Gastrocnemius medialis (tissue), 4 donors: ENCODE measurements at regions not wholly inside any gene's neighbourhood (a gene's known extent, or its start where the extent isn't known, plus 50 kb on each side); places are given as distances from the start of the nearest gene placed in this dataset.

Source experiments
- POLR2A ChIP-seq, 2 donors: fragments of 450-650 bp; IDR thresholded peaks; one replicate each; pipeline ENCODE4 v1.6.1; 2017; ENCODE audit warnings: antibody characterized with exemption in 2 of 2, mild to moderate bottlenecking in 2 of 2, moderate library complexity in 2 of 2
- TF ChIP-seq, protein P1 (sequence below), 5 experiments: fragments of 450-650 bp in 3 of 5; fragments of 200-600 bp in 2 of 5; sonication (generic) in 2 of 5; IDR thresholded peaks in 4 of 5; conservative IDR thresholded peaks in 1 of 5; 1 replicate in 4 of 5; 2 replicates in 1 of 5; pipeline ENCODE4 v1.5.1; 2016 to 2019; ENCODE audit warnings: antibody characterized with exemption in 5 of 5, mild to moderate bottlenecking in 3 of 5, moderate library complexity in 3 of 5

DNA sequence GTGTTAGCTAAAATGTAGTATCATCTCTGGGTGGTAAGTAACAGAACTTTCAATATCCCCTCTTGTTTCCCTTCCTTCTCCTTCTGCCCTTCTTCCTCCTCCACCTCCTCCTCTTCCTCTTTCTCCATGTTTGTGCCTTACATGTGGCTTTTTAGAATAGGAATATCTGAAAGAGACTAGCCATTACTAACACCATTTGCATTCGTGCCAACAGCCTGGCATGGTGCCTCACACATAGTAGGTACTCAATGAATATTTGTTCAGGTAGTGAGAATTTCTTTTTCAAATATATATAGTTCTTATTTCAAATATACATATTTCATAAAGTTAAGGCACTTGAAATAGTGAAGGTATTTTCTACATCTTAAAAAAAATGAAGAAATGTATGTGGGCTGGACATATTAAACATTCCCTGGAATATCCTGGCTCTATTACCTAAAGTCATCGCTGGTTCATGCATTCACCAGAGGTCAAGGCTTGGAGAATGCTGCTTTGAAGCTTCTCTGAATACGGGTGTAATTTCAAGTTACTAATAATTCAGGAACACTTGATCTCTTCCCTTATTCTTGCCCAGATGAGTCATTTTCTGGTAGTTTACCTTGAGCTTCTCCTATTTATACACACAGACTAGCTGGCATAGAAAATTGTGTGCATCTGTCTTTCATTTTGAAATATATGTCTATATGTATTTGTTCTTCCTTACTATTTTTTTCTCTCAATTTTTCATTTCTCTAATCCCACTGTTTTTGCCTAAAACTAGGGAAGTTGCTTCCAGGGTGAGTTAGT lies 319.4 kb downstream of the TGFB2 start:
- TF ChIP-seq POLR2A (IDR thresholded peaks at IDR 0.05), result no peak
- TF ChIP-seq, protein P1, sequence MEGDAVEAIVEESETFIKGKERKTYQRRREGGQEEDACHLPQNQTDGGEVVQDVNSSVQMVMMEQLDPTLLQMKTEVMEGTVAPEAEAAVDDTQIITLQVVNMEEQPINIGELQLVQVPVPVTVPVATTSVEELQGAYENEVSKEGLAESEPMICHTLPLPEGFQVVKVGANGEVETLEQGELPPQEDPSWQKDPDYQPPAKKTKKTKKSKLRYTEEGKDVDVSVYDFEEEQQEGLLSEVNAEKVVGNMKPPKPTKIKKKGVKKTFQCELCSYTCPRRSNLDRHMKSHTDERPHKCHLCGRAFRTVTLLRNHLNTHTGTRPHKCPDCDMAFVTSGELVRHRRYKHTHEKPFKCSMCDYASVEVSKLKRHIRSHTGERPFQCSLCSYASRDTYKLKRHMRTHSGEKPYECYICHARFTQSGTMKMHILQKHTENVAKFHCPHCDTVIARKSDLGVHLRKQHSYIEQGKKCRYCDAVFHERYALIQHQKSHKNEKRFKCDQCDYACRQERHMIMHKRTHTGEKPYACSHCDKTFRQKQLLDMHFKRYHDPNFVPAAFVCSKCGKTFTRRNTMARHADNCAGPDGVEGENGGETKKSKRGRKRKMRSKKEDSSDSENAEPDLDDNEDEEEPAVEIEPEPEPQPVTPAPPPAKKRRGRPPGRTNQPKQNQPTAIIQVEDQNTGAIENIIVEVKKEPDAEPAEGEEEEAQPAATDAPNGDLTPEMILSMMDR (IDR thresholded peaks at IDR 0.05 in 4 of 5, conservative IDR thresholded peaks at IDR 0.05 in 1 of 5), result no peak
